ENCODE measurements at regions not wholly inside any gene's neighbourhood (a gene's known extent, or its start where the extent isn't known, plus 50 kb on each side); places are given as distances from the start of the nearest gene placed in this dataset.

GRCh38 chr2:129565551-129566109, 413.8 kb upstream of the RAB6C start:
- TF ChIP-seq POLR2A (IDR thresholded peaks at IDR 0.05) (no peak), CTCF (IDR thresholded peaks at IDR 0.05) (no peak), POLR2AphosphoS5 (IDR thresholded peaks at IDR 0.05) (no peak)

Measured in prostate gland (tissue), 2 donors.